ENCODE measurements at regions not wholly inside any gene's neighbourhood (a gene's known extent, or its start where the extent isn't known, plus 50 kb on each side); places are given as distances from the start of the nearest gene placed in this dataset.

- no peak for TF ChIP-seq CTCF (IDR thresholded peaks at IDR 0.05; ENCODE audit: poor library complexity)
- TF ChIP-seq EZH2 (IDR thresholded peaks at IDR 0.05; ENCODE audit: borderline replicate concordance) = no peak
Measured at GRCh38 chr21:39048574-39048973, 134.7 kb downstream of the PSMG1 start.
